CD4-positive, alpha-beta memory T cell (primary cell): ENCODE measurements at regions not wholly inside any gene's neighbourhood (a gene's known extent, or its start where the extent isn't known, plus 50 kb on each side); places are given as distances from the start of the nearest gene placed in this dataset.

Experiments used
- CTCF ChIA-PET: fragments of 350-600 bp; sonication (Branson Sonifier 250); formaldehyde crosslinking; loops from one replicate; lab custom pipeline; 2021; ENCODE audit warnings: inconsistent platforms; ENCODE audit not compliant: partially characterized antibody; lab: Charles Lee
- POLR2A ChIA-PET: fragments of 350-600 bp; sonication (Branson Sonifier 250); formaldehyde crosslinking; loops from one replicate; lab custom pipeline; 2021; ENCODE audit not compliant: partially characterized antibody; lab: Charles Lee
- DNase-seq, 5 donors: peaks; one replicate each; pipeline versions ENCODE4 v3.0.0 to v3.0.0-alpha.2; 2020 to 2022; ENCODE audit warnings: mixed read lengths in 1 of 5
- H3K27ac ChIP-seq: one replicate; pipeline ENCODE4 v1.7.0; 2013; ENCODE audit warnings: low read depth, low read length
- H3K27me3 ChIP-seq: 2 replicates; pipeline ENCODE4 v1.7.0; 2013; ENCODE audit warnings: mild to moderate bottlenecking, low read length, moderate library complexity; ENCODE audit not compliant: insufficient read depth
- H3K36me3 ChIP-seq: 2 replicates; pipeline ENCODE4 v1.7.0; 2013; ENCODE audit warnings: mild to moderate bottlenecking, low read length, moderate library complexity; ENCODE audit not compliant: insufficient read depth
- H3K4me1 ChIP-seq: 2 replicates; pipeline ENCODE4 v1.7.0; 2013; ENCODE audit warnings: mild to moderate bottlenecking, low read length, moderate library complexity; ENCODE audit not compliant: insufficient read depth
- H3K4me3 ChIP-seq, 2 donors: one replicate each; pipeline ENCODE4 v1.7.0; 2013; ENCODE audit warnings: low read length in 2 of 2, mild to moderate bottlenecking in 1 of 2
- H3K9me3 ChIP-seq, 2 donors: one replicate each; pipeline ENCODE4 v1.7.0; 2013; ENCODE audit warnings: low read length in 2 of 2, control low read depth in 1 of 2; ENCODE audit not compliant: control insufficient read depth in 1 of 2
- H3K27ac Mint-ChIP-seq, 7 donors: one replicate each; pipeline ENCODE4 v1.8.0; 2020 to 2021; ENCODE audit warnings: mixed read lengths in 7 of 7, mild to moderate bottlenecking in 6 of 7, inconsistent platforms in 3 of 7, moderate library complexity in 3 of 7
- H3K27me3 Mint-ChIP-seq, 2 donors: one replicate each; pipeline ENCODE4 v1.8.0; 2020 to 2021; ENCODE audit warnings: mixed read lengths in 2 of 2
- H3K36me3 Mint-ChIP-seq, 2 donors: one replicate each; pipeline ENCODE4 v1.8.0; 2020 to 2021; ENCODE audit warnings: mixed read lengths in 2 of 2, inconsistent platforms in 1 of 2, mild to moderate bottlenecking in 1 of 2
- H3K4me1 Mint-ChIP-seq, 4 donors: one replicate each; pipeline ENCODE4 v1.8.0; 2020 to 2021; ENCODE audit warnings: mixed read lengths in 4 of 4, mild to moderate bottlenecking in 1 of 4
- H3K4me3 Mint-ChIP-seq, 8 donors: one replicate each; pipeline ENCODE4 v1.8.0; 2020 to 2021; ENCODE audit warnings: mixed read lengths in 8 of 8, mild to moderate bottlenecking in 7 of 8, moderate library complexity in 6 of 8, inconsistent platforms in 3 of 8
- H3K9me3 Mint-ChIP-seq, 8 donors: one replicate each; pipeline ENCODE4 v1.8.0; 2020 to 2021; ENCODE audit warnings: mixed read lengths in 8 of 8, mild to moderate bottlenecking in 5 of 8, inconsistent platforms in 3 of 8, moderate library complexity in 1 of 8
- intact Hi-C: fragments of 100-400 bp; cut with micrococcal nuclease; formaldehyde crosslinking; loops from one replicate; pipeline ENCODE4 v1.15.1; 2023

- Histone ChIP-seq H3K9me3 (no peaks in the 10 kb centered on the region), H3K4me3 (no peak overlapping the region), H3K27ac (no peak overlapping the region), H3K4me1 (no peaks in the 10 kb centered on the region), H3K36me3 (no peaks in the 10 kb centered on the region), H3K27me3 (no peaks in the 10 kb centered on the region)
- Mint-ChIP-seq H3K27ac (no peak overlapping the region), H3K36me3 (no peaks in the 10 kb centered on the region), H3K4me3 (no peak overlapping the region), H3K9me3 (no peaks in the 10 kb centered on the region), H3K4me1 (no peaks in the 10 kb centered on the region), H3K27me3 (peaks cover 6 to 29% of the 10 kb centered on the region in 2 donors)
- intact Hi-C loops, result no loop called here
- CTCF ChIA-PET, result no interaction called here
- no peak for DNase-seq
- POLR2A ChIA-PET, result no interaction called here
Measured at GRCh38 chr10:78752221-78752620, 316.5 kb upstream of the ZMIZ1 start.

DNA sequence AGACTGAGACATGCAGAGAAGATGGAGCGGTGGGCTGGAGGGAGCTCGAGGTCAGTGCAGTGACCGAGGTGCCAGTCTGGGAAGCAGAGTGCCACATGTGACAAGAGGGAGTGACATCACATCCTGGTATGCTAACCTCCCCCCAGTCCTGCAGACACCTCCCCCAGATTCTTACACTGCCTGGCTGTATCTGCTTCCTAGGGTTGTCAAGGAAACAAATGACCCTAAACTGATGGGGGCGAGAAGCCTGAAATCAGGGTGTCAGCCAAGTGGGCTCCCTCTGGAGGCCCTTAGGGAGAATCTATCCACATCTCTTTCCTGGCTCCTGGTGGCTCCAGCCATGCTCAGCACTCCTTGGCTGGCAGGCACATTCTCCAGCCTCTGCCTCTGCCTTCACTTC, 316.1 kb upstream of the ZMIZ1 start:
- Histone ChIP-seq H3K4me1 (no peaks in the 10 kb centered on the region), H3K9me3 (no peaks in the 10 kb centered on the region), H3K36me3 (no peaks in the 10 kb centered on the region), H3K27me3 (no peaks in the 10 kb centered on the region), H3K4me3 (no peak overlapping the region), H3K27ac (no peak overlapping the region)
- intact Hi-C loops, result no loop called here
- CTCF ChIA-PET, result interaction anchor here (1.2 kb wide), 1 partner anchor 442 kb away, joined by 3 read pairs; no protein-coding TSS in a partner anchor
- no peak for DNase-seq
- Mint-ChIP-seq H3K27ac (no peak overlapping the region), H3K4me1 (no peaks in the 10 kb centered on the region), H3K27me3 (peaks cover 6 to 29% of the 10 kb centered on the region in 2 donors), H3K4me3 (no peak overlapping the region), H3K36me3 (no peaks in the 10 kb centered on the region), H3K9me3 (no peaks in the 10 kb centered on the region)
- POLR2A ChIA-PET, result no interaction called here

- Histone ChIP-seq H3K4me1 (no peaks in the 10 kb centered on the region), H3K36me3 (no peaks in the 10 kb centered on the region), H3K27ac (no peak overlapping the region), H3K4me3 (no peak overlapping the region), H3K27me3 (no peaks in the 10 kb centered on the region), H3K9me3 (no peaks in the 10 kb centered on the region)
- POLR2A ChIA-PET, result no interaction called here
- Mint-ChIP-seq H3K4me3 (no peak overlapping the region), H3K27ac (no peak overlapping the region), H3K36me3 (no peaks in the 10 kb centered on the region), H3K9me3 (no peaks in the 10 kb centered on the region), H3K4me1 (no peaks in the 10 kb centered on the region), H3K27me3 (peaks cover 3 to 30% of the 10 kb centered on the region in 2 donors)
- intact Hi-C loops, result no loop called here
- no peak for DNase-seq
- CTCF ChIA-PET, result interaction anchor here (1.2 kb wide), 1 partner anchor 440 kb away, joined by 3 read pairs; no protein-coding TSS in a partner anchor
Measured at GRCh38 chr10:78754269-78755062, 314.3 kb upstream of the ZMIZ1 start.

DNA sequence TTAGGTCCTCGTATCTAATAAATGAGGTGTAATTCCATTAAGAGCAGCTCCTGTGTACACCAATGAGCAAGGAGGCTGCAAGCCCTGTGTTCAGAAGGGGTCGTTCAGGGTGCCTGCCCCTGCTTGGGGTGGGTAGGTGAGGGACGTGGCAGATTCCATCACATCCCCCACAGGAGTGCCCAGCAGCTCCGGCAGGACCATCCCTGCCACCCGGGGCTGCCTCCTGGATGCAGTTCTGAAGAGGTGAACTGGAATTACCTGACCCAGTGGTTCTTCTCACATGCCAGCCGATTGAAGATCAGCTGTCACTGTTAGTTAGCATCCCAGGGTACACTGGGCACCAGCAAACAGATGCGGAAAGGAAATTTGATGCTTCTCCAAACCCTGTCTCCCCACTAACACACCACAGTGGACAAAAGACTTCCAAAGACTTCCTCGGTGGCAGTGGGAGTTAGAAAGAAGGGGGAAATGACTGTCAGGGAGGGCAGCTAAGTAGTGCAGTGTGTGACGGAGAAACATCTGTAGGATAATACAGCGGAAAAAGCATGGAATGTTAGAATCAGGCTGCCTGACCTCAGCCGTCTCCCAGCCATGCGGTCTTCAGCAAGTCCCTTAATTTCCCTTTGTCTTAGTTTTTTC, 313.6 kb upstream of the ZMIZ1 start:
- no peak for DNase-seq
- ChIA-PET CTCF (interaction anchor here (1.0 kb wide), 1 partner anchor 9 kb away, joined by 3 read pairs; no protein-coding TSS in a partner anchor), POLR2A (no interaction called here)
- H3K36me3 ChIP-seq, result no peaks in the 10 kb centered on the region
- H3K9me3 Mint-ChIP-seq, result no peaks in the 10 kb centered on the region
- no peak overlapping the region for H3K4me3 ChIP-seq
- no peak overlapping the region for H3K4me3 Mint-ChIP-seq
- no peaks in the 10 kb centered on the region for H3K27me3 ChIP-seq
- H3K4me1 Mint-ChIP-seq, result no peaks in the 10 kb centered on the region
- intact Hi-C loops, result no loop called here
- H3K9me3 ChIP-seq, result no peaks in the 10 kb centered on the region
- no peak overlapping the region for H3K27ac ChIP-seq
- H3K36me3 Mint-ChIP-seq, result no peaks in the 10 kb centered on the region
- H3K27me3 Mint-ChIP-seq, result peaks cover 3 to 30% of the 10 kb centered on the region in 2 donors
- H3K27ac Mint-ChIP-seq, result peak overlapping the region in 1 of 7 donors; percentile 51
- no peaks in the 10 kb centered on the region for H3K4me1 ChIP-seq

- no peak overlapping the region for H3K27ac ChIP-seq
- intact Hi-C loops, result no loop called here
- H3K4me3 ChIP-seq, result no peak overlapping the region
- POLR2A ChIA-PET, result no interaction called here
- H3K27me3 ChIP-seq, result no peaks in the 10 kb centered on the region
- no peaks in the 10 kb centered on the region for H3K4me1 Mint-ChIP-seq
- no peak for DNase-seq
- H3K36me3 ChIP-seq, result no peaks in the 10 kb centered on the region
- CTCF ChIA-PET, result interaction anchor here (1.0 kb wide), 1 partner anchor 9 kb away, joined by 3 read pairs; no protein-coding TSS in a partner anchor
- no peaks in the 10 kb centered on the region for H3K36me3 Mint-ChIP-seq
- H3K4me3 Mint-ChIP-seq, result no peak overlapping the region
- peaks cover 3 to 30% of the 10 kb centered on the region in 2 donors for H3K27me3 Mint-ChIP-seq
- H3K27ac Mint-ChIP-seq, result no peak overlapping the region
- H3K4me1 ChIP-seq, result no peaks in the 10 kb centered on the region
- peaks cover 0 to 1% (median 0%) of the 10 kb centered on the region in 8 donors for H3K9me3 Mint-ChIP-seq
- H3K9me3 ChIP-seq, result no peaks in the 10 kb centered on the region
Measured at GRCh38 chr10:78755877-78756455, 312.8 kb upstream of the ZMIZ1 start.

- Mint-ChIP-seq H3K4me1 (no peaks in the 10 kb centered on the region), H3K27me3 (peaks cover 3 to 27% of the 10 kb centered on the region in 2 donors), H3K4me3 (no peak overlapping the region), H3K36me3 (no peaks in the 10 kb centered on the region), H3K27ac (no peak overlapping the region), H3K9me3 (peaks cover 0 to 1% (median 0%) of the 10 kb centered on the region in 8 donors)
- ChIA-PET CTCF (no interaction called here), POLR2A (no interaction called here)
- H3K4me1 ChIP-seq, result no peaks in the 10 kb centered on the region
- H3K4me3 ChIP-seq, result no peak overlapping the region
- H3K36me3 ChIP-seq, result no peaks in the 10 kb centered on the region
- H3K27ac ChIP-seq, result no peak overlapping the region
- no peaks in the 10 kb centered on the region for H3K9me3 ChIP-seq
- intact Hi-C loops, result no loop called here
- DNase-seq, result no peak
- H3K27me3 ChIP-seq, result no peaks in the 10 kb centered on the region
Measured at GRCh38 chr10:78756604-78757343, 312.0 kb upstream of the ZMIZ1 start.
